ENCODE measurements at regions not wholly inside any gene's neighbourhood (a gene's known extent, or its start where the extent isn't known, plus 50 kb on each side); places are given as distances from the start of the nearest gene placed in this dataset.

GRCh38 chr4:104879854-104880253 is 266.8 kb upstream of the TET2 start:
- POLR2A ChIA-PET (ENCODE audit: partially characterized antibody), result no interaction called here
- no peak overlapping the region for H4K5ac ChIP-seq (ENCODE audit: insufficient read length, low read depth, low read length)
- FAIRE-seq, result no peak

More at GRCh38 chr4:104879854-104880253, 266.8 kb upstream of the TET2 start:
- CTCF ChIA-PET (ENCODE audit: partially characterized antibody), result interaction anchor here (1.1 kb wide), 1 partner anchor 19 kb away, joined by 3 read pairs; no protein-coding TSS in a partner anchor
- H4K20me1 ChIP-seq (replicated peaks in 1 of 2; ENCODE audit: control insufficient read depth in 1 of 2, insufficient read depth in 2 of 2, low read length in 2 of 2), result no peaks in the 10 kb centered on the region
- no peak overlapping the region for H2BK5ac ChIP-seq (ENCODE audit: low read depth, low read length)
- no peaks in the 10 kb centered on the region for H3K23me2 ChIP-seq (ENCODE audit: low read depth, low read length)
- H4K8ac ChIP-seq (ENCODE audit: extremely low read depth, insufficient read depth, low read length), result no peak overlapping the region
- no peak overlapping the region for H3K56ac ChIP-seq (replicated peaks; ENCODE audit: insufficient read length, low read depth, low read length)
- H2BK20ac ChIP-seq (ENCODE audit: low read length), result no peak overlapping the region
- no peak overlapping the region for H4K91ac ChIP-seq (replicated peaks; ENCODE audit: insufficient read length, low read length)
- no peak overlapping the region for H3K23ac ChIP-seq (ENCODE audit: insufficient read length)
- H2BK120ac ChIP-seq (replicated peaks; ENCODE audit: low read depth, low read length), result no peak overlapping the region
- H2AK5ac ChIP-seq (ENCODE audit: low read depth, low read length), result no peak overlapping the region
- H3K9ac ChIP-seq (replicated peaks in 1 of 4; ENCODE audit: extremely low read depth in 1 of 4, low read depth in 3 of 4, low read length in 3 of 4), result no peak overlapping the region
- no peak overlapping the region for H3K4me2 ChIP-seq (ENCODE audit: insufficient read depth in 1 of 2, low read depth in 2 of 2, low read length in 2 of 2)
- no peak overlapping the region for H3K14ac ChIP-seq (ENCODE audit: insufficient read length)
- H3K4ac ChIP-seq (replicated peaks; ENCODE audit: insufficient read length, low read depth, low read length), result no peak overlapping the region
- H3K18ac ChIP-seq (ENCODE audit: extremely low read depth, low read length), result no peak overlapping the region
- no peak overlapping the region for H2BK15ac ChIP-seq (ENCODE audit: low read length)
- no peak overlapping the region for H3K27ac ChIP-seq (ENCODE audit: low read depth, low read length)
- H3K4me1 ChIP-seq (replicated peaks in 1 of 4; ENCODE audit: control insufficient read depth in 3 of 4, insufficient read depth in 4 of 4, low read length in 3 of 4), result no peaks in the 10 kb centered on the region
- no peaks in the 10 kb centered on the region for H3K27me3 ChIP-seq (replicated peaks in 1 of 4; ENCODE audit: control insufficient read depth in 3 of 4, extremely low read depth in 1 of 4, insufficient read depth in 3 of 4, low read length in 3 of 4)
- no peak overlapping the region for H3K4me3 ChIP-seq (ENCODE audit: extremely low read depth in 1 of 4, insufficient read depth in 2 of 4, low read depth in 3 of 4, low read length in 4 of 4)
- no peak overlapping the region for H2BK12ac ChIP-seq (ENCODE audit: low read depth, low read length)
- 90% methylated on average over 2 of the region's 2 CpGs; no CpG with 5 or more reads in 1 of the 2 experiments for WGBS, 2 experiments (ENCODE audit: extremely low coverage in 1 of 2, insufficient coverage in 1 of 2, insufficient read length in 1 of 2, insufficient replicate concordance in 2 of 2, low coverage in 1 of 2, low lambda C conversion rate in 2 of 2, missing lambda C conversion rate in 1 of 2)
- TF ChIP-seq SP4 (IDR thresholded peaks at IDR 0.05; ENCODE audit: low read length) (no peak), EZH2 (IDR thresholded peaks at IDR 0.05; ENCODE audit: low read depth, low read length, severe bottlenecking) (no peak), POU5F1 (IDR thresholded peaks at IDR 0.05; ENCODE audit: low read depth, low read length) (no peak), BCL11A (IDR thresholded peaks at IDR 0.05; ENCODE audit: low read depth in 2 of 2, low read length in 2 of 2) (no peak), FOSL1 (IDR thresholded peaks at IDR 0.05; ENCODE audit: insufficient read depth, low read depth, low read length) (no peak), TCF12 (IDR thresholded peaks at IDR 0.05; ENCODE audit: low read depth, low read length) (no peak), PHF8 (conservative IDR thresholded peaks at IDR 0.05; ENCODE audit: low read depth, low read length) (no peak), RNF2 (IDR thresholded peaks at IDR 0.05; ENCODE audit: borderline replicate concordance, low read depth, low read length, missing control alignments, poor library complexity, severe bottlenecking) (no peak), RXRA (IDR thresholded peaks at IDR 0.05; ENCODE audit: insufficient read depth, low read depth, low read length) (no peak), CHD1 (IDR thresholded peaks at IDR 0.05; ENCODE audit: low read depth, low read length) (no peak), KDM4A (IDR thresholded peaks at IDR 0.05; ENCODE audit: low read depth, low read length, severe bottlenecking) (no peak)
- no peak for DNase-seq (ENCODE audit: low read depth in 1 of 2, low spot score in 2 of 2)
- no peaks in the 10 kb centered on the region for H3K36me3 ChIP-seq (ENCODE audit: control insufficient read depth in 2 of 4, insufficient read depth in 4 of 4, low read length in 3 of 4)
- no peak overlapping the region for H2AFZ ChIP-seq (ENCODE audit: low read length)
- no peaks in the 10 kb centered on the region for H3K79me2 ChIP-seq (ENCODE audit: control insufficient read depth in 1 of 2, insufficient read depth in 2 of 2, low read length in 2 of 2)
- no peaks in the 10 kb centered on the region for H3K79me1 ChIP-seq (ENCODE audit: low read depth, low read length)
- no peaks in the 10 kb centered on the region for H3K9me3 ChIP-seq (ENCODE audit: insufficient read depth in 2 of 2, low read depth in 1 of 2, low read length in 1 of 2)

Data from H1 (cell line).